Esophagus squamous epithelium (tissue), 5 donors: ENCODE measurements at regions not wholly inside any gene's neighbourhood (a gene's known extent, or its start where the extent isn't known, plus 50 kb on each side); places are given as distances from the start of the nearest gene placed in this dataset.

Source experiments
- DNase-seq: peaks from one replicate; lab custom pipeline; 2025; lab: John Stamatoyannopoulos, UW
- H3K27ac ChIP-seq, 4 donors: fragments of 200-600 bp; sonication (generic); one replicate each; pipeline ENCODE4 v1.5.1; 2016 to 2019; ENCODE audit warnings: mild to moderate bottlenecking in 1 of 4
- H3K27me3 ChIP-seq, 4 donors: fragments of 200-600 bp; sonication (generic); 1 replicate in 3 of 4; 2 replicates in 1 of 4; pipeline versions ENCODE4 v1.5.1 to v1.6.0; 2017 to 2021; ENCODE audit warnings: antibody characterized with exemption in 1 of 4
- H3K36me3 ChIP-seq, 3 donors: fragments of 200-600 bp; sonication (generic); one replicate each; pipeline ENCODE4 v1.5.1; 2016 to 2019
- H3K4me1 ChIP-seq, 3 donors: fragments of 200-600 bp; sonication (generic); one replicate each; pipeline ENCODE4 v1.5.1; 2017 to 2019
- H3K4me3 ChIP-seq, 4 donors: fragments of 200-600 bp; sonication (generic); 1 replicate in 3 of 4; 2 replicates in 1 of 4; pipeline ENCODE4 v1.5.1; 2016 to 2019; ENCODE audit warnings: mild to moderate bottlenecking in 2 of 4, moderate library complexity in 1 of 4
- H3K9me3 ChIP-seq, 3 donors: fragments of 200-600 bp; sonication (generic); one replicate each; pipeline ENCODE4 v1.5.1; 2016 to 2019
- CTCF ChIP-seq, 6 experiments: fragments of 450-650 bp in 4 of 6; fragments of 200-600 bp in 2 of 6; sonication (generic) in 2 of 6; IDR thresholded peaks; one replicate each; pipeline ENCODE4 v1.5.1; 2016 to 2019; ENCODE audit warnings: antibody characterized with exemption in 6 of 6, mild to moderate bottlenecking in 4 of 6, moderate library complexity in 4 of 6
- POLR2A ChIP-seq, 4 donors: fragments of 450-650 bp; IDR thresholded peaks; one replicate each; pipeline ENCODE4 v1.6.1; 2017; ENCODE audit warnings: antibody characterized with exemption in 4 of 4, mild to moderate bottlenecking in 4 of 4, moderate library complexity in 3 of 4
- WGBS, 2 donors: methylation state at CpG; one replicate each; pipeline ENCODE4 v1.1.5; 2018; 5-methylcytosine and 5-hydroxymethylcytosine counted together
- intact Hi-C: fragments of 100-400 bp; cut with DNase I; formaldehyde crosslinking; loops from one replicate; pipeline ENCODE4 v1.15.0; 2022
- donor health status: DM: yes; HTN: yes; CAD: no.

GRCh38 chr6:8825726-8826125, 390.4 kb upstream of the SLC35B3 start:
- intact Hi-C loops: no loop called here
- no peak for DNase-seq
- no peaks in the 10 kb centered on the region for H3K4me1 ChIP-seq
- no peak overlapping the region for H3K4me3 ChIP-seq
- no peaks in the 10 kb centered on the region for H3K27me3 ChIP-seq
- H3K36me3 ChIP-seq: no peaks in the 10 kb centered on the region
- TF ChIP-seq CTCF (IDR thresholded peaks at IDR 0.05) (no peak), POLR2A (IDR thresholded peaks at IDR 0.05) (no peak)
- no peaks in the 10 kb centered on the region for H3K9me3 ChIP-seq
- no peak overlapping the region for H3K27ac ChIP-seq

DNA sequence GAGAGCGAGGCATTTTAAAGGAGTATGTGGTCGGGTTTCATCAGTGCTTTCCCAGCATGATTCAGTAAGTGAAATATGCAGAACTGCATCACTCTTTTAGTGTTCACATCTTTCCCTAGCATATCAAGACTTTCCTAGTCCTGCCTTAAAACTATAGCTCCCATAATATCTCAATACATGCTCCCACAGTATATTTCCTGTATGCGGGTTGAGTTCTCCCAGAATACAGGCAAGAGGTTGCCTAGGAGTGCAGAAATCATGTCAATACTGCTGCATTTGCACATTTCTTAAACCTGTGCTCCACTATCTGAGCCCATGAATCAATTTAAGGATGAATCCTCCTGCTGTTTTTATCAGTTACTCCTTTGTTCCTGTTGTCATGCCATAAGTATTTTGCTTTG, 386.6 kb upstream of the SLC35B3 start:
- Histone ChIP-seq H3K36me3 (no peaks in the 10 kb centered on the region), H3K4me3 (no peak overlapping the region), H3K27me3 (no peaks in the 10 kb centered on the region), H3K27ac (no peak overlapping the region), H3K4me1 (peaks cover 0 to 8% (median 0%) of the 10 kb centered on the region in 3 donors), H3K9me3 (no peaks in the 10 kb centered on the region)
- intact Hi-C loops: no loop called here
- no peak for TF ChIP-seq CTCF (IDR thresholded peaks at IDR 0.05)
- no peak for TF ChIP-seq POLR2A (IDR thresholded peaks at IDR 0.05)
- 82 to 91% methylated on average over 3 of the region's 3 CpGs for WGBS, 2 donors
- no peak for DNase-seq

GRCh38 chr6:8820313-8820712, 385.0 kb upstream of the SLC35B3 start:
- Histone ChIP-seq H3K27me3 (no peaks in the 10 kb centered on the region), H3K4me3 (no peak overlapping the region), H3K36me3 (no peaks in the 10 kb centered on the region), H3K27ac (no peak overlapping the region), H3K9me3 (no peaks in the 10 kb centered on the region), H3K4me1 (peaks cover 0 to 8% (median 0%) of the 10 kb centered on the region in 3 donors)
- DNase-seq: no peak
- no peak for TF ChIP-seq CTCF (IDR thresholded peaks at IDR 0.05)
- TF ChIP-seq POLR2A (IDR thresholded peaks at IDR 0.05): no peak
- intact Hi-C loops: no loop called here

DNA sequence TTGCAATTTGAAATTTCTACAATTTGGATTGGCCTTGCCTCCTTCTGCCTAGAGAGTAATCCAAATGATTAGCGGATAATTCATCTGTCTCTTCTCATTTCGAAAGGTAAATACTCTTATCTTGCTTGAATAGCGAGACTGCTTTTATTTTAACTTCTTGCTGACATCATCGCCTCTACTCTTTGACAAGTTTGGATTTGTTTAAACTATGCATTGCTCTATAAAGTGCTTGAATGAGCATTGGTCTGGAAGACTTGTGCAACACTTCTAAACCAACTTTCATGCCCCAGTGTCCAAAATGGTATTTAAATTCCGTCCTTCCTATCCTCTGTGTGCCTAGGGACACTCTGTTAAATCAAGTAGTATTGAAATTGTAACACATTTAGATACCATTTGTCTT, 384.1 kb upstream of the SLC35B3 start:
- no peaks in the 10 kb centered on the region for H3K36me3 ChIP-seq
- intact Hi-C loops: no loop called here
- H3K4me1 ChIP-seq: peaks cover 0 to 8% (median 0%) of the 10 kb centered on the region in 3 donors
- no peak overlapping the region for H3K27ac ChIP-seq
- no peak for DNase-seq
- 35 to 45% methylated on average over 5 of the region's 5 CpGs for WGBS, 2 donors
- no peaks in the 10 kb centered on the region for H3K27me3 ChIP-seq
- TF ChIP-seq POLR2A (IDR thresholded peaks at IDR 0.05): no peak
- TF ChIP-seq CTCF (IDR thresholded peaks at IDR 0.05): no peak
- no peaks in the 10 kb centered on the region for H3K9me3 ChIP-seq
- H3K4me3 ChIP-seq: no peak overlapping the region

GRCh38 chr6:8814440-8815000, 379.2 kb upstream of the SLC35B3 start:
- H3K36me3 ChIP-seq: no peaks in the 10 kb centered on the region
- intact Hi-C loops: no loop called here
- H3K27ac ChIP-seq: no peak overlapping the region
- no peaks in the 10 kb centered on the region for H3K27me3 ChIP-seq
- no peak for TF ChIP-seq CTCF (IDR thresholded peaks at IDR 0.05)
- TF ChIP-seq POLR2A (IDR thresholded peaks at IDR 0.05): no peak
- DNase-seq: no peak
- no peaks in the 10 kb centered on the region for H3K9me3 ChIP-seq
- peaks cover 0 to 4% (median 0%) of the 10 kb centered on the region in 3 donors for H3K4me1 ChIP-seq
- WGBS, 2 donors: 16 to 39% methylated on average over 1 of the region's 1 CpG
- H3K4me3 ChIP-seq: no peak overlapping the region
